KMS-11 (cell line): ENCODE measurements at regions not wholly inside any gene's neighbourhood (a gene's known extent, or its start where the extent isn't known, plus 50 kb on each side); places are given as distances from the start of the nearest gene placed in this dataset.

Source experiments
- H2AFZ ChIP-seq: fragments of 200-600 bp; sonication (generic); 2 replicates; pipeline ENCODE4 v1.6.1; 2016; ENCODE audit warnings: antibody characterized with exemption, mixed run types, low read depth
- H3K27ac ChIP-seq: fragments of 200-600 bp; sonication (generic); 2 replicates; pipeline ENCODE4 v1.6.1; 2016; ENCODE audit warnings: mild to moderate bottlenecking, mixed run types
- H3K27me3 ChIP-seq: fragments of 200-600 bp; sonication (generic); 2 replicates; pipeline ENCODE4 v1.6.1; 2017; ENCODE audit warnings: mild to moderate bottlenecking, low read depth, mixed run types, moderate library complexity; ENCODE audit not compliant: insufficient read depth
- H3K36me3 ChIP-seq: fragments of 200-600 bp; sonication (generic); 2 replicates; pipeline ENCODE4 v1.6.1; 2017; ENCODE audit warnings: mild to moderate bottlenecking, mixed run types; ENCODE audit not compliant: insufficient read depth
- H3K4me1 ChIP-seq: fragments of 200-600 bp; sonication (generic); 2 replicates; pipeline ENCODE4 v1.6.1; 2016; ENCODE audit warnings: mild to moderate bottlenecking, low read depth, mixed run types; ENCODE audit not compliant: poor library complexity, severe bottlenecking
- H3K4me2 ChIP-seq: fragments of 200-600 bp; sonication (generic); 2 replicates; pipeline ENCODE4 v1.7.0; 2016; ENCODE audit warnings: mild to moderate bottlenecking, mixed run types
- H3K4me3 ChIP-seq: fragments of 200-600 bp; sonication (generic); IDR thresholded peaks from 2 replicates; pipeline ENCODE4 v1.6.1; 2017; ENCODE audit warnings: low read depth, low read length, mixed read lengths; ENCODE audit not compliant: insufficient read depth
- H3K79me2 ChIP-seq: fragments of 200-600 bp; sonication (generic); 2 replicates; pipeline ENCODE4 v1.6.1; 2016; ENCODE audit warnings: low read depth, mixed run types; ENCODE audit not compliant: insufficient read depth
- H3K9ac ChIP-seq: fragments of 200-600 bp; sonication (generic); 2 replicates; pipeline ENCODE4 v1.6.1; 2016; ENCODE audit warnings: mild to moderate bottlenecking, mixed run types
- H4K20me1 ChIP-seq: fragments of 200-600 bp; sonication (generic); 2 replicates; pipeline ENCODE4 v1.6.1; 2016; ENCODE audit warnings: mild to moderate bottlenecking, mixed run types; ENCODE audit not compliant: insufficient read depth
- TF ChIP-seq, protein P1 (sequence below): fragments of 200-600 bp; sonication (generic); conservative IDR thresholded peaks from 2 replicates; pipeline ENCODE4 v1.6.1; 2017; ENCODE audit warnings: low read depth, mild to moderate bottlenecking, antibody characterized with exemption, low read length, moderate library complexity, mixed read lengths

DNA sequence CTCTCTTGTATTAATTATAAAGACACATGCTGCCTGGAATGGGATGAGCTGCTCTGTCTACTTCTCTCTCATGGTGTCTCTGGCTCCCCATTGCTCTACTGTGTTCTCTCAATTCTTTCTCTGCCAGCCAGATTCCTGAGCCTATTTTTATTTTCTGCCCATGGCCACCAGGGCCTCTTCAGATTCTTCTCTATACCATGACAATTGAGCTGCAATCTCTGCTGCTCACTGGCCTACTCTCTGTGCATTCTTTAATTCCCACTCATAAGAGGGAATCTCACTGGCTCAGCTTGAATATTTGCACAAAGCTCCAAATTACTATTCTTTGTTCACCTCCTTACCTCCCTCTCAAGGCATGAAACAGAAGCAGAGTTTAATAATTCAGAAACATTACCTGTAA, 161.4 kb upstream of the GULP1 start:
- no peak overlapping the region for H3K27ac ChIP-seq
- no peaks in the 10 kb centered on the region for H4K20me1 ChIP-seq
- no peak overlapping the region for H2AFZ ChIP-seq
- H3K27me3 ChIP-seq = no peaks in the 10 kb centered on the region
- no peak overlapping the region for H3K4me3 ChIP-seq
- H3K36me3 ChIP-seq = no peaks in the 10 kb centered on the region
- no peaks in the 10 kb centered on the region for H3K79me2 ChIP-seq
- H3K4me1 ChIP-seq = no peaks in the 10 kb centered on the region
- no peak overlapping the region for H3K9ac ChIP-seq
- TF ChIP-seq, protein P1, sequence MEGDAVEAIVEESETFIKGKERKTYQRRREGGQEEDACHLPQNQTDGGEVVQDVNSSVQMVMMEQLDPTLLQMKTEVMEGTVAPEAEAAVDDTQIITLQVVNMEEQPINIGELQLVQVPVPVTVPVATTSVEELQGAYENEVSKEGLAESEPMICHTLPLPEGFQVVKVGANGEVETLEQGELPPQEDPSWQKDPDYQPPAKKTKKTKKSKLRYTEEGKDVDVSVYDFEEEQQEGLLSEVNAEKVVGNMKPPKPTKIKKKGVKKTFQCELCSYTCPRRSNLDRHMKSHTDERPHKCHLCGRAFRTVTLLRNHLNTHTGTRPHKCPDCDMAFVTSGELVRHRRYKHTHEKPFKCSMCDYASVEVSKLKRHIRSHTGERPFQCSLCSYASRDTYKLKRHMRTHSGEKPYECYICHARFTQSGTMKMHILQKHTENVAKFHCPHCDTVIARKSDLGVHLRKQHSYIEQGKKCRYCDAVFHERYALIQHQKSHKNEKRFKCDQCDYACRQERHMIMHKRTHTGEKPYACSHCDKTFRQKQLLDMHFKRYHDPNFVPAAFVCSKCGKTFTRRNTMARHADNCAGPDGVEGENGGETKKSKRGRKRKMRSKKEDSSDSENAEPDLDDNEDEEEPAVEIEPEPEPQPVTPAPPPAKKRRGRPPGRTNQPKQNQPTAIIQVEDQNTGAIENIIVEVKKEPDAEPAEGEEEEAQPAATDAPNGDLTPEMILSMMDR = no peak
- H3K4me2 ChIP-seq = no peak overlapping the region

DNA sequence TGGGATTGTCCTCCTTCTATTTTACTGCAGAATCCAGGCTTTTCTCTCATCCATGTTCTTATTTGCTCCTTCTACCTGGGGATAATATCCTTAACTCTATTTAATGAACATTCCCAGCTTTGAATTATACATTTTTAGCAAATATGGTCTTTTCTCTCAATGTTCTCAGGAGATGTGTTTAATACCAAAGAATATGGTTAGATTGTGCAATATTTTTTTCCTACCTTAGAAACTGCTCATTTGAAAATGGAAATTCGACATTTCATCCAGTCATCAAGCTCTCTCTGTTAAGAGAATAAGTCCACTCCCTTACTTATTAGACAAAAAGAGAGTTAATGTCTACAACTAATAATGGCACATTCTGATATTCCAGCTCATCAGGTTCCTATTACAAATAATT, 160.4 kb upstream of the GULP1 start:
- Histone ChIP-seq H2AFZ (no peak overlapping the region), H3K9ac (no peak overlapping the region), H3K4me3 (no peak overlapping the region), H4K20me1 (no peaks in the 10 kb centered on the region), H3K4me1 (no peaks in the 10 kb centered on the region), H3K27ac (no peak overlapping the region), H3K36me3 (no peaks in the 10 kb centered on the region), H3K4me2 (no peak overlapping the region), H3K79me2 (no peaks in the 10 kb centered on the region), H3K27me3 (no peaks in the 10 kb centered on the region)
- TF ChIP-seq, protein P1 = no peak

DNA sequence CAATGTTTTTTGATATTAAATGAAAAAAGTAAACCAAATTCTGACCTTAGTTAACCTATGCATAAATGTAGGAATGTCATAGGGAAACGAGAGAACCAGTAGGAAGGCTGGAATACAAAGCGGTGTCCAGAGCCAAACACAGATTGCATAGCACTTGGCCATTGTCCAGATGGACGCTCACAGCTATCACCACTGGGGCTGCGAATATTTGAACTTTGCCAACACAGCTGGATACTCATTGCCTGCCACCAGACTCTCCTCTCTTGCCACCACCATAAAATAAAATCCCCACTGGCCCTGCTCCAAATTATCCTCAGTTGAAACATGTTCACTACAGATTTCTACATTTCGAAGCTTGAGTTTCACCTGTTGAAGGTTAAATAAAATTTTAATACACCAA, 159.3 kb upstream of the GULP1 start:
- TF ChIP-seq, protein P1 = no peak
- H3K27me3 ChIP-seq = no peaks in the 10 kb centered on the region
- H3K4me2 ChIP-seq = no peak overlapping the region
- H3K27ac ChIP-seq = no peak overlapping the region
- no peak overlapping the region for H3K4me3 ChIP-seq
- no peaks in the 10 kb centered on the region for H3K4me1 ChIP-seq
- H4K20me1 ChIP-seq = no peaks in the 10 kb centered on the region
- H3K9ac ChIP-seq = no peak overlapping the region
- no peaks in the 10 kb centered on the region for H3K79me2 ChIP-seq
- H2AFZ ChIP-seq = no peak overlapping the region
- no peaks in the 10 kb centered on the region for H3K36me3 ChIP-seq

DNA sequence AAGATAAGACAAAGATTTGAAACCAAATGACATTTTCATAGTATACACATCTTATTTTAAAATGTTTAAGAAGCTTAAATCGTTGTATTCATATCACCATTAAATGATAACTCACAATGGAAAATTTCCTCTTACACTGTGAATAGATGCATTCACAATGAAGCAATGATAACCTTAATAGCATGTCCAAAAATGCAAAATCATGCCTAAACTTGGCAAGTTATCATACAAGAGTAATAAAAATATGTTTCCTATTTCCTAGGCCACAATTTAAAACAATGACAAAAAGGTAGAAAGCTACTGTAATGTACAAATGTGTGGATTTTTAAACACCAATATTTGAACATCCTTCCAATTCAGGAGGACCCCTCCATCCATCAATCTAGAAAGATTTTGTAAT, 157.4 kb upstream of the GULP1 start:
- TF ChIP-seq, protein P1 = no peak
- H3K4me3 ChIP-seq = no peak overlapping the region
- no peak overlapping the region for H3K9ac ChIP-seq
- no peak overlapping the region for H3K4me2 ChIP-seq
- no peak overlapping the region for H2AFZ ChIP-seq
- H3K4me1 ChIP-seq = peaks cover 14% of the 10 kb centered on the region
- H3K36me3 ChIP-seq = no peaks in the 10 kb centered on the region
- H3K79me2 ChIP-seq = no peaks in the 10 kb centered on the region
- H3K27ac ChIP-seq = no peak overlapping the region
- no peaks in the 10 kb centered on the region for H4K20me1 ChIP-seq
- H3K27me3 ChIP-seq = no peaks in the 10 kb centered on the region

DNA sequence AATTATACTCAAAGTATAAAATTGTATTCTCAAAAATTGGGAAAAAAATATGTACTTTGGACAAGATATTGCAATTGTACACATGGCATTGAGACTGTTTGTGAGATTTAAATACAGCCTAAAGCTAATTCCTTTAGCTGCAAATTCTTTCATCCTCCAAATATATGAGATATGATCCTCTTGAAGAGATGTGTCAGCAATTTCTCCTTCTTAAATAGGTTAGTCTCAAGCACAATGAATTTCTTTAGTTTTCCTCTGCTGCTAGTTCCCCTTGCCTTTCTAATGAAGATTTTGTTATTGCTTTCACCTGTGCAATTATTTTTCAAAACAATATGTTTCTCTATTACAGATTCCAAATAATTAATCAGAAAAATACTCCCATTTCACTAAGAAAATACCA, 153.4 kb upstream of the GULP1 start:
- H3K27ac ChIP-seq = no peak overlapping the region
- no peak overlapping the region for H3K9ac ChIP-seq
- no peak overlapping the region for H2AFZ ChIP-seq
- no peaks in the 10 kb centered on the region for H3K79me2 ChIP-seq
- TF ChIP-seq, protein P1 = no peak
- no peaks in the 10 kb centered on the region for H4K20me1 ChIP-seq
- H3K4me1 ChIP-seq = peaks cover 23% of the 10 kb centered on the region
- no peak overlapping the region for H3K4me3 ChIP-seq
- peak overlapping the region; percentile 49 for H3K4me2 ChIP-seq
- H3K27me3 ChIP-seq = no peaks in the 10 kb centered on the region
- H3K36me3 ChIP-seq = no peaks in the 10 kb centered on the region
